Ovary (tissue), 7 donors: ENCODE measurements at regions not wholly inside any gene's neighbourhood (a gene's known extent, or its start where the extent isn't known, plus 50 kb on each side); places are given as distances from the start of the nearest gene placed in this dataset.

ENCODE experiments used
- DNase-seq, 5 donors: peaks; one replicate each; pipeline ENCODE4 v3.0.0-alpha.2; 2019 to 2020
- H3K27ac ChIP-seq, 2 donors: fragments of 200-600 bp; one replicate each; pipeline versions ENCODE4 v1.5.1 to v1.8.0; 2019 to 2022
- H3K27me3 ChIP-seq: fragments of 200-600 bp; one replicate; pipeline ENCODE4 v1.8.0; 2022
- H3K36me3 ChIP-seq: fragments of 200-600 bp; sonication (generic); one replicate; pipeline ENCODE4 v1.5.1; 2019
- H3K4me1 ChIP-seq: one replicate; pipeline ENCODE4 v1.8.1; 2013; ENCODE audit warnings: mild to moderate bottlenecking, moderate library complexity; ENCODE audit not compliant: insufficient read depth
- H3K4me3 ChIP-seq: fragments of 200-600 bp; sonication (generic); one replicate; pipeline ENCODE4 v1.5.1; 2017
- H3K9me3 ChIP-seq, 2 donors: fragments of 200-600 bp in 1 of 2; sonication (generic) in 1 of 2; one replicate each; pipeline versions ENCODE4 v1.5.1 to v1.8.1; 2013 to 2019; ENCODE audit warnings: mild to moderate bottlenecking in 1 of 2, moderate library complexity in 1 of 2
- CTCF ChIP-seq, 3 donors: fragments of 450-650 bp in 2 of 3; fragments of 200-600 bp in 1 of 3; IDR thresholded peaks; one replicate each; pipeline versions ENCODE4 v1.5.1 to v1.8.0; 2016 to 2022; ENCODE audit warnings: antibody characterized with exemption in 3 of 3, mild to moderate bottlenecking in 1 of 3
- EP300 ChIP-seq: sonication (generic); formaldehyde crosslinking; IDR thresholded peaks from one replicate; pipeline ENCODE4 v1.6.1; 2017; ENCODE audit warnings: antibody characterized with exemption
- POLR2A ChIP-seq: fragments of 450-650 bp; IDR thresholded peaks from one replicate; pipeline ENCODE4 v1.6.1; 2017; ENCODE audit warnings: antibody characterized with exemption, mild to moderate bottlenecking, moderate library complexity
- WGBS, 3 donors: extraction: QIAGEN DNeasy Blood & Tissue Kit in 1 of 3; methylation state at CpG; one replicate each; pipeline versions ENCODE4 v1.1.5 to v1.1.7; 2013 to 2017; 5-methylcytosine and 5-hydroxymethylcytosine counted together
- intact Hi-C, 4 donors: fragments of 100-400 bp; cut with DNase I; formaldehyde crosslinking; loops; one replicate each; pipeline versions ENCODE4 v1.11.0 to v1.15.1; 2022 to 2023
- donor health status: DM: no; HTN: no; CAD: no; lungs with moderate emphysema.
- donor health status: DM: no; HTN: no; CAD: no.
- donor health status: Bipolar disorder and iron deficiency.
- donor health status: DM: no; HTN: no; CAD: no.
- donor health status: DM: yes; HTN: yes; CAD: no.

DNA sequence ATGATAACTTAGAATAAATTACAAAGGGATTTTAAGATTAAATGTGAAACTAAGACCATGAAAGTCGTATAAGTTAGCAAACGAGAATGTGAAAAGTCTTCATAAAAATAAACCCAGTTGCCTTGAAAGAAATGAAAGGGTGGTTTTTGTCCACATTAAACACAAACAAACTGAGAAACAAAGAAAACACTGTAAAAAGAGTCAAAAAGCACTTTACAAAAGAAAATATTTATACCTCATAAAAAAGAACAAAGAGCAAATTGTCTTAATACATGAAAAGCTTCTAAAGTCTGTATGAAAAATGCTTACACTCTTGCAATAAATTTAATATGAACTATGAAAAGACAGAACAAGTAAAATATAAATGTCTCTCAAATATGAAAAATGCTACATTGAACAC, 865.9 kb upstream of the CADM2 start:
- intact Hi-C loops = no loop called here
- TF ChIP-seq EP300 = no peak
- no peak for TF ChIP-seq POLR2A
- TF ChIP-seq CTCF (IDR thresholded peaks at IDR 0.05) = no peak
- no peaks in the 10 kb centered on the region for H3K27me3 ChIP-seq
- no peaks in the 10 kb centered on the region for H3K4me1 ChIP-seq
- no peak for DNase-seq
- no peaks in the 10 kb centered on the region for H3K36me3 ChIP-seq
- H3K9me3 ChIP-seq = no peaks in the 10 kb centered on the region
- H3K27ac ChIP-seq = no peak overlapping the region
- no peak overlapping the region for H3K4me3 ChIP-seq
- 9 to 35% (median 16%) methylated on average over 2 of the region's 2 CpGs for WGBS, 3 donors

GRCh38 chr3:84096188-84096587, 862.6 kb upstream of the CADM2 start:
- intact Hi-C loops = no loop called here
- no peak overlapping the region for H3K27ac ChIP-seq
- no peaks in the 10 kb centered on the region for H3K4me1 ChIP-seq
- no peak overlapping the region for H3K4me3 ChIP-seq
- no peaks in the 10 kb centered on the region for H3K27me3 ChIP-seq
- H3K36me3 ChIP-seq = no peaks in the 10 kb centered on the region
- DNase-seq = no peak
- H3K9me3 ChIP-seq = no peaks in the 10 kb centered on the region
- no peak for TF ChIP-seq POLR2A

- Histone ChIP-seq H3K27me3 (no peaks in the 10 kb centered on the region), H3K9me3 (no peaks in the 10 kb centered on the region), H3K4me1 (no peaks in the 10 kb centered on the region), H3K36me3 (no peaks in the 10 kb centered on the region), H3K27ac (no peak overlapping the region), H3K4me3 (no peak overlapping the region)
- TF ChIP-seq CTCF (IDR thresholded peaks at IDR 0.05) = no peak
- TF ChIP-seq EP300 = no peak
- TF ChIP-seq POLR2A = no peak
- 25 to 41% (median 38%) methylated on average over 2 of the region's 2 CpGs for WGBS, 3 donors
- no peak for DNase-seq
- intact Hi-C loops = no loop called here
These were observed 857.9 kb upstream of the CADM2 start for GRCh38 chr3:84100861-84101260.

GRCh38 chr3:84108442-84108971, 850.3 kb upstream of the CADM2 start:
- H3K9me3 ChIP-seq = no peaks in the 10 kb centered on the region
- no peak overlapping the region for H3K4me3 ChIP-seq
- no peaks in the 10 kb centered on the region for H3K36me3 ChIP-seq
- TF ChIP-seq CTCF (IDR thresholded peaks at IDR 0.05) (no peak), POLR2A (no peak), EP300 (no peak)
- intact Hi-C loops = no loop called here
- WGBS, 3 donors = 24 to 33% (median 31%) methylated on average over 4 of the region's 4 CpGs
- H3K4me1 ChIP-seq = no peaks in the 10 kb centered on the region
- no peak for DNase-seq
- H3K27ac ChIP-seq = no peak overlapping the region
- no peaks in the 10 kb centered on the region for H3K27me3 ChIP-seq

GRCh38 chr3:84109911-84110310, 848.9 kb upstream of the CADM2 start:
- Histone ChIP-seq H3K9me3 (no peaks in the 10 kb centered on the region), H3K27me3 (no peaks in the 10 kb centered on the region), H3K4me1 (no peaks in the 10 kb centered on the region), H3K4me3 (no peak overlapping the region), H3K27ac (no peak overlapping the region), H3K36me3 (no peaks in the 10 kb centered on the region)
- TF ChIP-seq EP300 (no peak), CTCF (IDR thresholded peaks at IDR 0.05) (no peak), POLR2A (no peak)
- intact Hi-C loops = no loop called here
- no peak for DNase-seq
